ENCODE measurements at regions not wholly inside any gene's neighbourhood (a gene's known extent, or its start where the extent isn't known, plus 50 kb on each side); places are given as distances from the start of the nearest gene placed in this dataset.

- POLR2A ChIA-PET = no interaction called here
- TF ChIP-seq ZNF384 (IDR thresholded peaks at IDR 0.05) (no peak), PKNOX1 (IDR thresholded peaks at IDR 0.05) (no peak), SP1 (IDR thresholded peaks at IDR 0.05) (no peak), FOXK2 (IDR thresholded peaks at IDR 0.05) (no peak), TARDBP (IDR thresholded peaks at IDR 0.05) (no peak), SUZ12 (IDR thresholded peaks at IDR 0.05) (no peak), L3MBTL2 (conservative IDR thresholded peaks at IDR 0.05) (no peak), CTBP1 (IDR thresholded peaks at IDR 0.05; ENCODE audit: borderline replicate concordance) (no peak), BHLHE40 (IDR thresholded peaks at IDR 0.05; ENCODE audit: borderline replicate concordance) (no peak), HDGF (IDR thresholded peaks at IDR 0.05; ENCODE audit: borderline replicate concordance) (no peak), NFRKB (IDR thresholded peaks at IDR 0.05) (no peak), ARNT (IDR thresholded peaks at IDR 0.05) (no peak), FOXM1 (IDR thresholded peaks at IDR 0.05; ENCODE audit: borderline replicate concordance) (no peak), LEF1 (IDR thresholded peaks at IDR 0.05; ENCODE audit: borderline replicate concordance) (no peak), FOXA1 (IDR thresholded peaks at IDR 0.05) (no peak), ELF4 (IDR thresholded peaks at IDR 0.05) (no peak)
- DNase-seq (ENCODE audit: extremely low spot score) = no peak
- CTCF ChIA-PET = no interaction called here
Measured at GRCh38 chr2:13135856-13136255, 419.1 kb downstream of the TRIB2 start.

GRCh38 chr2:13137679-13138078 lies 420.9 kb downstream of the TRIB2 start:
- POLR2A ChIA-PET = no interaction called here
- TF ChIP-seq FOXA1 (IDR thresholded peaks at IDR 0.05) (no peak), CTBP1 (IDR thresholded peaks at IDR 0.05; ENCODE audit: borderline replicate concordance) (no peak), SUZ12 (IDR thresholded peaks at IDR 0.05) (no peak), NFRKB (IDR thresholded peaks at IDR 0.05) (no peak), ARNT (IDR thresholded peaks at IDR 0.05) (no peak), HDGF (IDR thresholded peaks at IDR 0.05; ENCODE audit: borderline replicate concordance) (no peak), FOXM1 (IDR thresholded peaks at IDR 0.05; ENCODE audit: borderline replicate concordance) (no peak), ZNF384 (IDR thresholded peaks at IDR 0.05) (no peak), SP1 (IDR thresholded peaks at IDR 0.05) (no peak), L3MBTL2 (conservative IDR thresholded peaks at IDR 0.05) (no peak)
- CTCF ChIA-PET = no interaction called here
- DNase-seq (ENCODE audit: extremely low spot score) = no peak

GRCh38 chr2:13141315-13141714 lies 424.6 kb downstream of the TRIB2 start:
- ChIA-PET POLR2A (no interaction called here), CTCF (no interaction called here)
- DNase-seq (ENCODE audit: extremely low spot score) = no peak
- TF ChIP-seq ARNT (IDR thresholded peaks at IDR 0.05) = no peak

- TF ChIP-seq ARNT (IDR thresholded peaks at IDR 0.05) (no peak), FOXM1 (IDR thresholded peaks at IDR 0.05; ENCODE audit: borderline replicate concordance) (no peak), SUZ12 (IDR thresholded peaks at IDR 0.05) (no peak), FOXA1 (IDR thresholded peaks at IDR 0.05) (no peak), ZNF384 (IDR thresholded peaks at IDR 0.05) (no peak), LEF1 (IDR thresholded peaks at IDR 0.05; ENCODE audit: borderline replicate concordance) (no peak), NFRKB (IDR thresholded peaks at IDR 0.05) (no peak), PKNOX1 (IDR thresholded peaks at IDR 0.05) (no peak), ELF4 (IDR thresholded peaks at IDR 0.05) (no peak), HDGF (IDR thresholded peaks at IDR 0.05; ENCODE audit: borderline replicate concordance) (no peak), SP1 (IDR thresholded peaks at IDR 0.05) (no peak), FOXK2 (IDR thresholded peaks at IDR 0.05) (no peak)
- DNase-seq (ENCODE audit: extremely low spot score) = no peak
- POLR2A ChIA-PET = no interaction called here
- CTCF ChIA-PET = no interaction called here
Measured at GRCh38 chr2:13143451-13143850, 426.7 kb downstream of the TRIB2 start.

GRCh38 chr2:13156916-13157315 lies 440.2 kb downstream of the TRIB2 start:
- TF ChIP-seq HDGF (IDR thresholded peaks at IDR 0.05; ENCODE audit: borderline replicate concordance) (no peak), TARDBP (IDR thresholded peaks at IDR 0.05) (no peak), PKNOX1 (IDR thresholded peaks at IDR 0.05) (no peak), FOXK2 (IDR thresholded peaks at IDR 0.05) (no peak)
- CTCF ChIA-PET = no interaction called here
- DNase-seq (ENCODE audit: extremely low spot score) = no peak
- POLR2A ChIA-PET = no interaction called here

GRCh38 chr2:13158466-13158865 lies 441.7 kb downstream of the TRIB2 start:
- ChIA-PET CTCF (no interaction called here), POLR2A (no interaction called here)
- TF ChIP-seq L3MBTL2 (conservative IDR thresholded peaks at IDR 0.05) (no peak), CTBP1 (IDR thresholded peaks at IDR 0.05; ENCODE audit: borderline replicate concordance) (no peak), ELF4 (IDR thresholded peaks at IDR 0.05) (no peak), LEF1 (IDR thresholded peaks at IDR 0.05; ENCODE audit: borderline replicate concordance) (no peak), NFRKB (IDR thresholded peaks at IDR 0.05) (no peak), PKNOX1 (IDR thresholded peaks at IDR 0.05) (no peak), ZNF384 (IDR thresholded peaks at IDR 0.05) (no peak), TARDBP (IDR thresholded peaks at IDR 0.05) (no peak), ARNT (IDR thresholded peaks at IDR 0.05) (no peak), HDGF (IDR thresholded peaks at IDR 0.05; ENCODE audit: borderline replicate concordance) (no peak), SUZ12 (IDR thresholded peaks at IDR 0.05) (no peak), FOXK2 (IDR thresholded peaks at IDR 0.05) (no peak), SP1 (IDR thresholded peaks at IDR 0.05) (no peak), FOXA1 (IDR thresholded peaks at IDR 0.05) (no peak), FOXM1 (IDR thresholded peaks at IDR 0.05; ENCODE audit: borderline replicate concordance) (no peak), BHLHE40 (IDR thresholded peaks at IDR 0.05; ENCODE audit: borderline replicate concordance) (no peak)
- no peak for DNase-seq (ENCODE audit: extremely low spot score)

Measured in HEK293T (cell line).